Subcutaneous abdominal adipose tissue (tissue), 5 donors: ENCODE measurements at regions not wholly inside any gene's neighbourhood (a gene's known extent, or its start where the extent isn't known, plus 50 kb on each side); places are given as distances from the start of the nearest gene placed in this dataset.
A peak's percentile ranks its signal among the peaks of the same experiment; 100 is the strongest.
"Not testable (repeated sequence)": the region's sequence is repeated elsewhere in the genome, so short reads cannot be mapped to it uniquely, and the experiment has no call there.

Source experiments
- H3K27ac ChIP-seq: one replicate; pipeline ENCODE4 v1.7.0; 2013; ENCODE audit warnings: low read depth, mild to moderate bottlenecking, inconsistent platforms, low read length, moderate library complexity
- H3K27me3 ChIP-seq, 5 donors: one replicate each; pipeline ENCODE4 v1.7.0; 2013; ENCODE audit warnings: low read length in 5 of 5, inconsistent platforms in 1 of 5; ENCODE audit not compliant: control insufficient read depth in 5 of 5, insufficient read depth in 4 of 5
- H3K36me3 ChIP-seq, 5 donors: one replicate each; pipeline ENCODE4 v1.7.0; 2013; ENCODE audit warnings: low read length in 5 of 5; ENCODE audit not compliant: control insufficient read depth in 5 of 5, insufficient read depth in 5 of 5
- H3K4me1 ChIP-seq, 5 donors: one replicate each; pipeline ENCODE4 v1.7.0; 2013; ENCODE audit warnings: low read length in 5 of 5, mild to moderate bottlenecking in 3 of 5, moderate library complexity in 1 of 5; ENCODE audit not compliant: control insufficient read depth in 5 of 5, insufficient read depth in 5 of 5
- H3K4me3 ChIP-seq, 5 donors: one replicate each; pipeline ENCODE4 v1.7.0; 2013; ENCODE audit warnings: low read length in 5 of 5, low read depth in 1 of 5
- H3K9ac ChIP-seq, 5 donors: one replicate each; pipeline ENCODE4 v1.7.0; 2013; ENCODE audit warnings: low read length in 5 of 5, mild to moderate bottlenecking in 4 of 5, moderate library complexity in 3 of 5
- H3K9me3 ChIP-seq, 5 donors: one replicate each; pipeline ENCODE4 v1.7.0; 2013; ENCODE audit warnings: low read length in 5 of 5; ENCODE audit not compliant: control insufficient read depth in 5 of 5
- donor health status: healthy.
- donor health status: healthy.
- donor health status: healthy.
- donor health status: healthy.
- donor health status: healthy.

GRCh38 chr12:31906557-31907301, 52.5 kb upstream of the RESF1 start:
- no peak overlapping the region for H3K9ac ChIP-seq
- peak overlapping the region in 1 of 5 donors; percentile 11 for H3K4me3 ChIP-seq
- H3K27ac ChIP-seq: no peak overlapping the region
- H3K36me3 ChIP-seq: no peaks in the 10 kb centered on the region
- H3K27me3 ChIP-seq: no peaks in the 10 kb centered on the region
- H3K4me1 ChIP-seq: peaks cover 0 to 6% (median 0%) of the 10 kb centered on the region in 5 donors
- H3K9me3 ChIP-seq: peaks cover 0 to 24% (median 17%) of the 10 kb centered on the region in 5 donors

GRCh38 chr12:31903025-31903424, 56.2 kb upstream of the RESF1 start:
- H3K27ac ChIP-seq: no peak overlapping the region

GRCh38 chr12:31900271-31900670, 58.9 kb upstream of the RESF1 start:
- Histone ChIP-seq H3K27ac (no peak overlapping the region), H3K9ac (no peak overlapping the region)

More at GRCh38 chr12:31903025-31903424, 56.2 kb upstream of the RESF1 start:
- peaks cover 0 to 6% (median 3%) of the 10 kb centered on the region in 5 donors for H3K4me1 ChIP-seq
- no peak overlapping the region for H3K4me3 ChIP-seq
- peaks cover 0 to 20% (median 14%) of the 10 kb centered on the region in 5 donors for H3K9me3 ChIP-seq
- no peak overlapping the region for H3K9ac ChIP-seq
- no peaks in the 10 kb centered on the region for H3K36me3 ChIP-seq
- no peaks in the 10 kb centered on the region for H3K27me3 ChIP-seq

GRCh38 chr12:31899109-31899508, 60.1 kb upstream of the RESF1 start:
- no peaks in the 10 kb centered on the region for H3K36me3 ChIP-seq
- H3K4me1 ChIP-seq: peaks cover 0 to 14% (median 5%) of the 10 kb centered on the region in 5 donors
- H3K27me3 ChIP-seq: no peaks in the 10 kb centered on the region
- peaks cover 0 to 2% (median 0%) of the 10 kb centered on the region in 5 donors for H3K9me3 ChIP-seq
- no peak overlapping the region for H3K4me3 ChIP-seq
- no peak overlapping the region for H3K9ac ChIP-seq
- no peak overlapping the region for H3K27ac ChIP-seq

More at GRCh38 chr12:31900271-31900670, 58.9 kb upstream of the RESF1 start:
- Histone ChIP-seq H3K4me3 (no peak overlapping the region), H3K27me3 (no peaks in the 10 kb centered on the region), H3K9me3 (no peaks in the 10 kb centered on the region), H3K4me1 (peaks cover 0 to 14% (median 5%) of the 10 kb centered on the region in 5 donors), H3K36me3 (no peaks in the 10 kb centered on the region)

GRCh38 chr12:31897781-31898503, 61.3 kb upstream of the RESF1 start:
- Histone ChIP-seq H3K9ac (no peak overlapping the region), H3K9me3 (peaks cover 0 to 2% (median 0%) of the 10 kb centered on the region in 5 donors), H3K27me3 (no peaks in the 10 kb centered on the region), H3K4me3 (no peak overlapping the region), H3K4me1 (peaks cover 0 to 14% (median 5%) of the 10 kb centered on the region in 5 donors), H3K36me3 (no peaks in the 10 kb centered on the region), H3K27ac (no peak overlapping the region)

- H3K9me3 ChIP-seq, H3K27ac ChIP-seq, H3K9ac ChIP-seq, H3K36me3 ChIP-seq, H3K4me3 ChIP-seq, H3K27me3 ChIP-seq: not testable (repeated sequence)
- H3K4me1 ChIP-seq: peaks cover 0 to 14% (median 5%) of the 10 kb centered on the region in 5 donors
These were observed 62.1 kb upstream of the RESF1 start for GRCh38 chr12:31897092-31897491.

GRCh38 chr12:31896514-31897039, 62.6 kb upstream of the RESF1 start:
- peaks cover 0 to 14% (median 5%) of the 10 kb centered on the region in 5 donors for H3K4me1 ChIP-seq

GRCh38 chr12:31895449-31896150, 63.6 kb upstream of the RESF1 start:
- Histone ChIP-seq H3K27me3 (no peaks in the 10 kb centered on the region), H3K4me1 (peaks cover 0 to 14% (median 5%) of the 10 kb centered on the region in 5 donors), H3K27ac (no peak overlapping the region), H3K9ac (no peak overlapping the region), H3K9me3 (peaks cover 0 to 2% (median 0%) of the 10 kb centered on the region in 5 donors), H3K4me3 (no peak overlapping the region), H3K36me3 (no peaks in the 10 kb centered on the region)

More at GRCh38 chr12:31896514-31897039, 62.6 kb upstream of the RESF1 start:
- Histone ChIP-seq H3K9me3 (peaks cover 0 to 2% (median 0%) of the 10 kb centered on the region in 5 donors), H3K36me3 (no peaks in the 10 kb centered on the region), H3K27ac (no peak overlapping the region), H3K9ac (no peak overlapping the region), H3K27me3 (no peaks in the 10 kb centered on the region), H3K4me3 (no peak overlapping the region)

- Histone ChIP-seq H3K9ac (no peak overlapping the region), H3K27ac (no peak overlapping the region), H3K4me1 (no peaks in the 10 kb centered on the region), H3K9me3 (peaks cover 0 to 8% (median 0%) of the 10 kb centered on the region in 5 donors), H3K27me3 (no peaks in the 10 kb centered on the region), H3K36me3 (no peaks in the 10 kb centered on the region), H3K4me3 (no peak overlapping the region)
These were observed 68.6 kb upstream of the RESF1 start for GRCh38 chr12:31890295-31891285.
